K562 (cell line): ENCODE measurements at regions not wholly inside any gene's neighbourhood (a gene's known extent, or its start where the extent isn't known, plus 50 kb on each side); places are given as distances from the start of the nearest gene placed in this dataset.

Experiments used
- BCL6 ChIP-seq: fragments of 250-450 bp; sonication (Bioruptor Pico); IDR thresholded peaks from 2 replicates; pipeline ENCODE4 v1.4.0; 2020
- FOS ChIP-seq: IDR thresholded peaks from 3 replicates; pipeline ENCODE4 v1.6.1; 2011; ENCODE audit not compliant: insufficient read length; ENCODE audit errors: extremely low read depth
- MAX ChIP-seq: sonication (generic); formaldehyde crosslinking; IDR thresholded peaks from 2 replicates; pipeline ENCODE4 v1.9.0; 2022; ENCODE audit warnings: mild to moderate bottlenecking, missing genetic modification reagents
- POLR2A ChIP-seq: fragments of 450-650 bp; conservative IDR thresholded peaks from 2 replicates; pipeline ENCODE4 v1.6.1; 2016
- RNF2 ChIP-seq: sonication (generic); IDR thresholded peaks from 2 replicates; pipeline ENCODE4 v1.6.1; 2016
- ZBTB17 ChIP-seq: fragments of 450-650 bp; formaldehyde crosslinking; IDR thresholded peaks from 2 replicates; pipeline ENCODE4 v1.4.0; 2020; ENCODE audit warnings: mild to moderate bottlenecking
- ZFX ChIP-seq: sonication (generic); formaldehyde crosslinking; IDR thresholded peaks from 2 replicates; pipeline ENCODE4 v1.8.0; 2022; ENCODE audit warnings: mild to moderate bottlenecking, missing genetic modification reagents, moderate library complexity
- ZNF75A ChIP-seq: fragments of 450-650 bp; formaldehyde crosslinking; IDR thresholded peaks from 2 replicates; pipeline ENCODE4 v1.4.0; 2020; ENCODE audit warnings: mild to moderate bottlenecking

- TF ChIP-seq MAX (CRISPR knock-in tag) (no peak), BCL6 (CRISPR knock-in tag) (no peak), ZBTB17 (CRISPR knock-in tag) (no peak), ZNF75A (CRISPR knock-in tag) (no peak), ZFX (CRISPR knock-in tag) (no peak), POLR2A (no peak), FOS (no peak), RNF2 (no peak)
These were observed 1080.6 kb downstream of the PLA2G4A start for GRCh38 chr1:187909382-187909781.
